AG09319 (cell line): ENCODE measurements at regions not wholly inside any gene's neighbourhood (a gene's known extent, or its start where the extent isn't known, plus 50 kb on each side); places are given as distances from the start of the nearest gene placed in this dataset.
"Not testable (repeated sequence)": the region's sequence is repeated elsewhere in the genome, so short reads cannot be mapped to it uniquely, and the experiment has no call there.

Experiments
- DNase-seq: peaks from one replicate; pipeline ENCODE4 v3.0.0-alpha.2; 2010; ENCODE audit warnings: low read depth; ENCODE audit errors: extremely low read depth
- TF ChIP-seq, protein P1 (sequence below): IDR thresholded peaks from 2 replicates; pipeline ENCODE4 v1.5.1; 2011; ENCODE audit warnings: low read depth, mild to moderate bottlenecking, inconsistent platforms, low read length, moderate library complexity

- DNase-seq, result no peak
- TF ChIP-seq, protein P1, sequence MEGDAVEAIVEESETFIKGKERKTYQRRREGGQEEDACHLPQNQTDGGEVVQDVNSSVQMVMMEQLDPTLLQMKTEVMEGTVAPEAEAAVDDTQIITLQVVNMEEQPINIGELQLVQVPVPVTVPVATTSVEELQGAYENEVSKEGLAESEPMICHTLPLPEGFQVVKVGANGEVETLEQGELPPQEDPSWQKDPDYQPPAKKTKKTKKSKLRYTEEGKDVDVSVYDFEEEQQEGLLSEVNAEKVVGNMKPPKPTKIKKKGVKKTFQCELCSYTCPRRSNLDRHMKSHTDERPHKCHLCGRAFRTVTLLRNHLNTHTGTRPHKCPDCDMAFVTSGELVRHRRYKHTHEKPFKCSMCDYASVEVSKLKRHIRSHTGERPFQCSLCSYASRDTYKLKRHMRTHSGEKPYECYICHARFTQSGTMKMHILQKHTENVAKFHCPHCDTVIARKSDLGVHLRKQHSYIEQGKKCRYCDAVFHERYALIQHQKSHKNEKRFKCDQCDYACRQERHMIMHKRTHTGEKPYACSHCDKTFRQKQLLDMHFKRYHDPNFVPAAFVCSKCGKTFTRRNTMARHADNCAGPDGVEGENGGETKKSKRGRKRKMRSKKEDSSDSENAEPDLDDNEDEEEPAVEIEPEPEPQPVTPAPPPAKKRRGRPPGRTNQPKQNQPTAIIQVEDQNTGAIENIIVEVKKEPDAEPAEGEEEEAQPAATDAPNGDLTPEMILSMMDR, result no peak
These were observed 175.0 kb upstream of the SYT10 start for GRCh38 chr12:33614630-33615029.

GRCh38 chr12:33617218-33617617 lies 177.6 kb upstream of the SYT10 start:
- DNase-seq, result no peak
- TF ChIP-seq, protein P1, result no peak

DNA sequence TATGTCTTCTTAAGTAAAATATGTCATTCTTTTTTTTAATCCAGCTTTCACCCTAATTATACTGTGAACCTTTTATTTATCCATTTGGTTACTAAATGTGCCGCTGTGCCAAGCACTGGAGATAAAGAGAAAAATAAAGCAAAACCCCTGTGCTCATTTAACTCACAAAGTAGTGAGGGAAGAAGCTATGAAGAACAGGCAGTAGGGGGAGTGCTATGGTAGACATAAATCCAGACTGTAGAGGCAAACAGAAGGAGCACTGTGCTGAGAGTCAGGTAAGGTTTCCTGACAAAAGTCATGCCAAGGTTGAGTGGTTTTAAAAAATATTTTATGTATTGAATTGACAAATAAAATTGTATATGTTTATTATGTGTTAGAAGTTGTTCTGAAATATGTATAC lies 188.5 kb upstream of the SYT10 start:
- TF ChIP-seq, protein P1, result no peak
- no peak for DNase-seq

GRCh38 chr12:33634544-33634943 lies 194.9 kb upstream of the SYT10 start:
- TF ChIP-seq, protein P1, result no peak

DNA sequence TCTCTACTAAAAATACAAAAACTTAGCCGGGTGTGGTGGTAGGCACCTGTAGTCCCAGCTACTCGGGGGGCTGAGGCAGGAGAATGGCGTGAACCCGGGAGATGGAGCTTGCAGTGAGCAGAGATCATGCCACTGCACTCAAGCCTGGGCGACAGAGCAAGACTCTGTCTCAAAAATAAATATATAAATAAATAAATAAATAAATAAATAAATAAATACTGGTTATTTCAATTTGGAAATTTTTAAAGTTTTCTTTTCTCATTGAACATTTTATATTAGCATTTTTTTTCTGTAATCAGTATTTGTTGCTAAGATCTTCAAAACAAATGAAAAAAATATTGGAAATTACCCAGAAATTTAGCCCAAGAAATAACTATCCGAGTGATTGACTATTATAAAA lies 197.3 kb upstream of the SYT10 start:
- DNase-seq, result not testable (repeated sequence)

More at GRCh38 chr12:33634544-33634943, 194.9 kb upstream of the SYT10 start:
- DNase-seq, result no peak

DNA sequence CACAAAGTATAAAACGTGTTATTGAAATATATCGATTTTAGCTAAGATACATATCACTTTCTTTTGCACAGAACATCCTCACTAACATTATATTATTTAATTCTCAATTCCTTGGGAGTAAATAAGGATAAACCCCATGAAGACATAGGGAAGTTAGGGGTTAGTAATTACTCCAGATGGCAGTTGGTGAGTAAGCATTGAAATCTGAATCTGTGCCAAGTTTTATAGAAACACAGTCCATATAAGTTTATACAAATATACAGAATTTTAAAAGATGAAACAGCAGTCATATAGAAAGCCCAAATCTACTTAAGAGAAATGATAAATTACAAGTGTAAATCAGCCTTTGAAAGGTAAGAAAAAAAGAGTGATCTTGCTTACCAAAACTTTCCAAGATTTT lies 200.4 kb upstream of the SYT10 start:
- TF ChIP-seq, protein P1, result no peak
- DNase-seq, result no peak

DNA sequence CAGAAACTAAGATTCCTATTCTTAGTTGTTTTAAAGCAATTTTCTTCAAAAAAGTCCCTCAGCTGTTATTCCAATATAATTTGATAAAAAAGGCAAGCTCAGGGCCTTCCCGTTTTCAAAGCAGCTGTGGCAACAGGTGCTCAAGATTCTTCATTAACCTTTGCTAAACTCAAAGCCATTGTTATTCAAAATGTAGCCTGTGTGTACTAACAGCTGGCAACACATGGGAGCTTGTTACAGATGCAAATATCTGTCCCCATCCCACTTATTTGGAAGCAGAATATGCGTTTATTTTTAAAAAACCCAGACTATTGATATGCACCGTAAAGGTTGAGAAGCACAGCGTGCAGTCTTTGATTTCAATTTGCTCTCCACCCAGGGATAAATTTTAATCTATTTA lies 210.4 kb upstream of the SYT10 start:
- TF ChIP-seq, protein P1, result no peak
- no peak for DNase-seq

- TF ChIP-seq, protein P1, result no peak
- no peak for DNase-seq
These were observed 211.2 kb upstream of the SYT10 start for GRCh38 chr12:33650832-33651231.
